Astrocyte (in vitro differentiated cells and primary cell): ENCODE measurements at regions not wholly inside any gene's neighbourhood (a gene's known extent, or its start where the extent isn't known, plus 50 kb on each side); places are given as distances from the start of the nearest gene placed in this dataset.

ENCODE experiments used
- DNase-seq: peaks from one replicate; pipeline ENCODE4 v3.0.0-alpha.2; 2010; ENCODE audit warnings: low read depth
- FAIRE-seq: peaks from 2 replicates; lab custom pipeline; 2011; peaks lifted over from hg19 to GRCh38; lab: Jason Lieb, UNC
- H2AFZ ChIP-seq: 2 replicates; pipeline ENCODE4 v1.6.0; 2012; ENCODE audit warnings: low read depth, low read length, inconsistent platforms
- H3K27ac ChIP-seq: 2 replicates; pipeline ENCODE4 v1.5.1; 2011; ENCODE audit warnings: low read depth, low read length, inconsistent platforms
- H3K27me3 ChIP-seq: 2 replicates; pipeline ENCODE4 v1.6.0; 2011; ENCODE audit warnings: low read length, inconsistent platforms; ENCODE audit not compliant: insufficient read depth
- H3K36me3 ChIP-seq: 2 replicates; pipeline ENCODE4 v1.5.1; 2011; ENCODE audit warnings: low read length, inconsistent platforms; ENCODE audit not compliant: insufficient read depth
- H3K4me1 ChIP-seq: 2 replicates; pipeline ENCODE4 v1.5.1; 2011; ENCODE audit warnings: low read length, inconsistent platforms; ENCODE audit not compliant: insufficient read depth
- H3K4me2 ChIP-seq: 2 replicates; pipeline ENCODE4 v1.6.0; 2012; ENCODE audit warnings: low read length, inconsistent platforms
- H3K4me3 ChIP-seq: 2 replicates; pipeline ENCODE4 v1.5.1; 2011; ENCODE audit warnings: low read depth, mild to moderate bottlenecking, low read length, inconsistent platforms; ENCODE audit not compliant: insufficient read depth
- H3K79me2 ChIP-seq: 2 replicates; pipeline ENCODE4 v1.6.0; 2012; ENCODE audit warnings: mild to moderate bottlenecking, low read length, inconsistent platforms; ENCODE audit not compliant: insufficient read depth
- H3K9ac ChIP-seq: 2 replicates; pipeline ENCODE4 v1.6.0; 2012; ENCODE audit warnings: mild to moderate bottlenecking, low read length, inconsistent platforms
- H3K9me3 ChIP-seq: 2 replicates; pipeline ENCODE4 v1.5.1; 2012; ENCODE audit warnings: low read depth, mild to moderate bottlenecking, low read length, inconsistent platforms; ENCODE audit not compliant: insufficient read depth
- H4K20me1 ChIP-seq: 2 replicates; pipeline ENCODE4 v1.6.0; 2012; ENCODE audit warnings: low read length, inconsistent platforms; ENCODE audit not compliant: insufficient read depth
- H3K27ac Mint-ChIP-seq: one replicate; pipeline ENCODE4 v1.8.0; 2021; ENCODE audit warnings: mild to moderate bottlenecking, mixed read lengths; ENCODE audit not compliant: unreplicated experiment
- H3K27me3 Mint-ChIP-seq: one replicate; pipeline ENCODE4 v1.8.0; 2021; ENCODE audit warnings: low read depth, mixed read lengths; ENCODE audit not compliant: unreplicated experiment
- H3K36me3 Mint-ChIP-seq: one replicate; pipeline ENCODE4 v1.8.0; 2021; ENCODE audit warnings: low read depth, mixed read lengths; ENCODE audit not compliant: unreplicated experiment
- H3K4me1 Mint-ChIP-seq: one replicate; pipeline ENCODE4 v1.8.0; 2021; ENCODE audit warnings: low read depth, mixed read lengths; ENCODE audit not compliant: unreplicated experiment
- H3K4me3 Mint-ChIP-seq: one replicate; pipeline ENCODE4 v1.8.0; 2021; ENCODE audit warnings: mild to moderate bottlenecking, moderate library complexity, mixed read lengths; ENCODE audit not compliant: unreplicated experiment
- H3K9me3 Mint-ChIP-seq: one replicate; pipeline ENCODE4 v1.8.0; 2021; ENCODE audit warnings: mild to moderate bottlenecking, mixed read lengths; ENCODE audit not compliant: unreplicated experiment
- EZH2 ChIP-seq: IDR thresholded peaks from 2 replicates; pipeline ENCODE4 v1.6.1; 2012; ENCODE audit warnings: mild to moderate bottlenecking, low read length, inconsistent platforms; ENCODE audit not compliant: insufficient read depth
- TF ChIP-seq, protein P1 (sequence below): IDR thresholded peaks from 2 replicates; pipeline ENCODE4 v1.5.1; 2011; ENCODE audit warnings: low read depth, mild to moderate bottlenecking, inconsistent platforms, low read length, moderate library complexity; ENCODE audit not compliant: insufficient read depth

DNA sequence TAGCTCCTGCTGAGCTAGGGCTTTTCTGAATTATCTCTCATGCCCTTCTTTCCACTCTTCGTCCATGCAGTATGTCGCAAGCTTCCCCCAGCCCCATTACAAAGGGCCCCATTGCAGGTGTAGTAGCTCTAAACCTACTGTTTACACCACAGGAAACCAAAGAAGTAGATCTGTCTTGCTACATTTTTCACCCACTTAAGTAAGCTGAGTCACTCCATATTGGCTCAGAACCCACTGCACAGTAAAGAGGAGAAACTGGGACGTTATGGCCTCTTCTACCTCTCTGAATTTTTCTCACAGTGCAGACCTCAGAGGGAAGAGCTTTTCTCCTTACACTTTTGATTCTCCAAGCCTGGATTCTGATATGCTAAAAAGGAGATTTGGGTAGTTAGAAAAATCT, 200.2 kb downstream of the SMARCA1 start:
- FAIRE-seq (no peak), DNase-seq (peak; percentile 47)
- H3K27ac ChIP-seq: no peak overlapping the region
- Mint-ChIP-seq H3K9me3 (no peaks in the 10 kb centered on the region), H3K4me1 (no peaks in the 10 kb centered on the region), H3K27me3 (no peaks in the 10 kb centered on the region), H3K4me3 (no peak overlapping the region), H3K27ac (no peak overlapping the region), H3K36me3 (no peaks in the 10 kb centered on the region)
- H3K4me3 ChIP-seq: no peak overlapping the region
- H3K9ac ChIP-seq: no peak overlapping the region
- H3K36me3 ChIP-seq: no peaks in the 10 kb centered on the region
- no peak overlapping the region for H2AFZ ChIP-seq
- H3K27me3 ChIP-seq: no peaks in the 10 kb centered on the region
- no peak for TF ChIP-seq EZH2
- TF ChIP-seq, protein P1, sequence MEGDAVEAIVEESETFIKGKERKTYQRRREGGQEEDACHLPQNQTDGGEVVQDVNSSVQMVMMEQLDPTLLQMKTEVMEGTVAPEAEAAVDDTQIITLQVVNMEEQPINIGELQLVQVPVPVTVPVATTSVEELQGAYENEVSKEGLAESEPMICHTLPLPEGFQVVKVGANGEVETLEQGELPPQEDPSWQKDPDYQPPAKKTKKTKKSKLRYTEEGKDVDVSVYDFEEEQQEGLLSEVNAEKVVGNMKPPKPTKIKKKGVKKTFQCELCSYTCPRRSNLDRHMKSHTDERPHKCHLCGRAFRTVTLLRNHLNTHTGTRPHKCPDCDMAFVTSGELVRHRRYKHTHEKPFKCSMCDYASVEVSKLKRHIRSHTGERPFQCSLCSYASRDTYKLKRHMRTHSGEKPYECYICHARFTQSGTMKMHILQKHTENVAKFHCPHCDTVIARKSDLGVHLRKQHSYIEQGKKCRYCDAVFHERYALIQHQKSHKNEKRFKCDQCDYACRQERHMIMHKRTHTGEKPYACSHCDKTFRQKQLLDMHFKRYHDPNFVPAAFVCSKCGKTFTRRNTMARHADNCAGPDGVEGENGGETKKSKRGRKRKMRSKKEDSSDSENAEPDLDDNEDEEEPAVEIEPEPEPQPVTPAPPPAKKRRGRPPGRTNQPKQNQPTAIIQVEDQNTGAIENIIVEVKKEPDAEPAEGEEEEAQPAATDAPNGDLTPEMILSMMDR: no peak
- H3K79me2 ChIP-seq: no peaks in the 10 kb centered on the region
- H3K4me2 ChIP-seq: no peak overlapping the region
- no peaks in the 10 kb centered on the region for H4K20me1 ChIP-seq
- no peaks in the 10 kb centered on the region for H3K9me3 ChIP-seq
- no peaks in the 10 kb centered on the region for H3K4me1 ChIP-seq

DNA sequence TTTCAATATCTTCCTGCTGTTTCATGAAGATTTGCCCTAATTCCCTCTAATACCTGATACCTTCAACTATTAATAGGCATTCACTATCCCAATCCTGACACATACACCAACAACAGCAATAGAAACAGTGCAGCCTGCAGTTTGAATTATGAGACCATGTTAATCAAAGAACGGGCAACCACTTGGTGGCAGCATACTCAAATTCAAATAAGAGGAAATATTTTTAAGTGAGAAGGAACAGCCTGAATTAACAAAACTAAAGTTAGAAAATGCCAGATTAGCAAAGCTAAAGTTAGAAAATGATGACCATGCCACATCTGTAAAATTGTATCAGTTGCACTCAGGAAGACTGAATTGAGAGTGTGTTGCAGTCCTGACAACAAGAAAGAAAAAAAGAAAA, 204.9 kb downstream of the SMARCA1 start:
- Histone ChIP-seq H3K27ac (no peak overlapping the region), H3K4me1 (no peaks in the 10 kb centered on the region), H3K36me3 (no peaks in the 10 kb centered on the region), H4K20me1 (no peaks in the 10 kb centered on the region), H3K4me3 (no peak overlapping the region), H3K9me3 (no peaks in the 10 kb centered on the region), H3K79me2 (no peaks in the 10 kb centered on the region), H3K27me3 (no peaks in the 10 kb centered on the region), H2AFZ (no peak overlapping the region), H3K9ac (no peak overlapping the region), H3K4me2 (no peak overlapping the region)
- Mint-ChIP-seq H3K4me3 (no peak overlapping the region), H3K36me3 (peaks cover 7% of the 10 kb centered on the region), H3K27ac (no peak overlapping the region), H3K4me1 (no peaks in the 10 kb centered on the region), H3K27me3 (no peaks in the 10 kb centered on the region), H3K9me3 (no peaks in the 10 kb centered on the region)
- TF ChIP-seq, protein P1: peak; percentile 39
- TF ChIP-seq EZH2: no peak
- FAIRE-seq: peak; percentile 71
- no peak for DNase-seq

DNA sequence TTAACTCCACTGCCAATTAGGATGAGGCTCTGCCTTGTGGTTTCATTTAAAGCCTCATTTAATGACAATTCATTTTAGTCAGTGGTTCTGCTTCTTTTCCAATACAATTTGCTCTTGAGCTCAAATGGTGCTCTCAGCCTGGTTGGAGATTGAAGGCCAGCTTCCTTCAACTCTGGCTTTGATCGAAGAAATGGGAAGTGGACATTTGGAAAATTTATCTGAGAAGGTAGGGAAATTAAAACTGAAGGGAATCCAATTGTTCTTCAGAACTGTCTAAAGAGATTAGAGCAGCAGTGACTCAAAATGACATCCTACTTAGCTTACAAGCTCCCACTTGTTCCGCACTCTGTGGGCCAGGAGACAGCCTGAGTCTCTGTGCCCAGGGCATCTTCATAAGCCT, 206.8 kb downstream of the SMARCA1 start:
- H3K4me1 ChIP-seq: no peaks in the 10 kb centered on the region
- FAIRE-seq (peak; percentile 32), DNase-seq (no peak)
- H3K4me1 Mint-ChIP-seq: no peaks in the 10 kb centered on the region
- no peaks in the 10 kb centered on the region for H3K79me2 ChIP-seq
- no peaks in the 10 kb centered on the region for H3K9me3 ChIP-seq
- no peak overlapping the region for H3K27ac ChIP-seq
- H2AFZ ChIP-seq: no peak overlapping the region
- TF ChIP-seq, protein P1: no peak
- TF ChIP-seq EZH2: no peak
- H3K9me3 Mint-ChIP-seq: peaks cover 1% of the 10 kb centered on the region
- no peaks in the 10 kb centered on the region for H3K27me3 Mint-ChIP-seq
- H3K36me3 ChIP-seq: no peaks in the 10 kb centered on the region
- no peak overlapping the region for H3K9ac ChIP-seq
- H3K36me3 Mint-ChIP-seq: peaks cover 7% of the 10 kb centered on the region
- no peak overlapping the region for H3K4me2 ChIP-seq
- no peak overlapping the region for H3K4me3 ChIP-seq
- H3K27ac Mint-ChIP-seq: no peak overlapping the region
- no peaks in the 10 kb centered on the region for H3K27me3 ChIP-seq
- H4K20me1 ChIP-seq: no peaks in the 10 kb centered on the region
- H3K4me3 Mint-ChIP-seq: no peak overlapping the region
